WTC11 (cell line): ENCODE measurements at regions not wholly inside any gene's neighbourhood (a gene's known extent, or its start where the extent isn't known, plus 50 kb on each side); places are given as distances from the start of the nearest gene placed in this dataset.

ENCODE experiments used
- ATAC-seq: fragments of 200-7000 bp; cut with Tn5 transposase; 2 replicates; pipeline ENCODE4 v1.10.0; 2021; ENCODE audit warnings: mild to moderate bottlenecking, moderate library complexity
- CTCF ChIA-PET: fragments of 300-600 bp; sonication (Branson Sonifier 250); formaldehyde crosslinking; loops from one replicate; lab custom pipeline; 2021; ENCODE audit warnings: antibody characterized with exemption; lab: Charles Lee
- POLR2A ChIA-PET: fragments of 350-600 bp; sonication (Branson Sonifier 250); formaldehyde crosslinking; loops from one replicate; lab custom pipeline; 2021; ENCODE audit warnings: antibody characterized with exemption; lab: Charles Lee
- DNase-seq: peaks from one replicate; pipeline ENCODE4 v3.0.0; 2021; ENCODE audit warnings: low spot score
- H3K27ac Mint-ChIP-seq: 2 replicates; pipeline ENCODE4 v1.8.0; 2021; ENCODE audit warnings: mixed read lengths
- H3K27me3 Mint-ChIP-seq: 2 replicates; pipeline ENCODE4 v1.8.0; 2021; ENCODE audit warnings: low read depth, mild to moderate bottlenecking, moderate library complexity, mixed read lengths
- H3K36me3 Mint-ChIP-seq: 2 replicates; pipeline ENCODE4 v1.8.0; 2021; ENCODE audit warnings: mixed read lengths
- H3K4me1 Mint-ChIP-seq: 2 replicates; pipeline ENCODE4 v1.8.0; 2022; ENCODE audit warnings: mixed read lengths
- H3K4me3 Mint-ChIP-seq: 2 replicates; pipeline ENCODE4 v1.8.0; 2021; ENCODE audit warnings: mild to moderate bottlenecking, moderate library complexity, mixed read lengths
- H3K9me3 Mint-ChIP-seq: 2 replicates; pipeline ENCODE4 v1.8.0; 2021; ENCODE audit warnings: mixed read lengths
- ATF1 ChIP-seq: sonication (generic); formaldehyde crosslinking; IDR thresholded peaks from 2 replicates; pipeline ENCODE4 v1.8.1; 2023; ENCODE audit warnings: mild to moderate bottlenecking, moderate library complexity, missing genetic modification reagents
- CDX4 ChIP-seq: fragments of 250-450 bp; sonication (Bioruptor Pico); IDR thresholded peaks from 2 replicates; pipeline ENCODE4 v1.9.0; 2021; ENCODE audit warnings: moderate library complexity, mild to moderate bottlenecking, inconsistent platforms, borderline replicate concordance
- CTCF ChIP-seq: fragments of 200-600 bp; IDR thresholded peaks from 2 replicates; pipeline ENCODE4 v1.8.0; 2022; ENCODE audit warnings: antibody characterized with exemption
- E2F5 ChIP-seq: sonication (generic); formaldehyde crosslinking; IDR thresholded peaks from 2 replicates; pipeline ENCODE4 v1.8.1; 2022; ENCODE audit warnings: mild to moderate bottlenecking, moderate library complexity, missing genetic modification reagents
- ELF4 ChIP-seq: sonication (generic); formaldehyde crosslinking; IDR thresholded peaks from 2 replicates; pipeline ENCODE4 v1.8.1; 2022; ENCODE audit warnings: low read depth, mild to moderate bottlenecking, moderate library complexity, missing genetic modification reagents
- ESRRA ChIP-seq: sonication (generic); formaldehyde crosslinking; IDR thresholded peaks from 2 replicates; pipeline ENCODE4 v1.8.1; 2022; ENCODE audit warnings: mild to moderate bottlenecking, missing genetic modification reagents, borderline replicate concordance
- FOXJ3 ChIP-seq: sonication (generic); formaldehyde crosslinking; IDR thresholded peaks from 2 replicates; pipeline ENCODE4 v1.9.0; 2021; ENCODE audit warnings: missing genetic modification reagents, mild to moderate bottlenecking, borderline replicate concordance
- GABPB1 ChIP-seq: sonication (generic); formaldehyde crosslinking; IDR thresholded peaks from 2 replicates; pipeline ENCODE4 v1.8.1; 2023; ENCODE audit warnings: mild to moderate bottlenecking, missing genetic modification reagents
- HMGXB4 ChIP-seq: sonication (generic); formaldehyde crosslinking; IDR thresholded peaks from 2 replicates; pipeline ENCODE4 v1.8.1; 2023; ENCODE audit warnings: mild to moderate bottlenecking, moderate library complexity, missing genetic modification reagents
- KAT7 ChIP-seq: sonication (generic); formaldehyde crosslinking; IDR thresholded peaks from 2 replicates; pipeline ENCODE4 v1.8.1; 2023; ENCODE audit warnings: missing genetic modification reagents, mild to moderate bottlenecking, borderline replicate concordance
- MYBL2 ChIP-seq: sonication (generic); formaldehyde crosslinking; IDR thresholded peaks from 2 replicates; pipeline ENCODE4 v1.8.1; 2023; ENCODE audit warnings: mild to moderate bottlenecking, moderate library complexity, missing genetic modification reagents
- RORB ChIP-seq: fragments of 250-450 bp; sonication (Bioruptor Pico); IDR thresholded peaks from 2 replicates; pipeline ENCODE4 v1.9.0; 2021; ENCODE audit warnings: mild to moderate bottlenecking
- SMAD3 ChIP-seq: sonication (generic); formaldehyde crosslinking; IDR thresholded peaks from 2 replicates; pipeline ENCODE4 v1.8.0; 2022; ENCODE audit warnings: missing genetic modification reagents, mild to moderate bottlenecking, borderline replicate concordance
- SMAD4 ChIP-seq: sonication (generic); formaldehyde crosslinking; IDR thresholded peaks from 2 replicates; pipeline ENCODE4 v1.8.0; 2022; ENCODE audit warnings: mild to moderate bottlenecking, missing genetic modification reagents
- TEAD1 ChIP-seq: sonication (generic); formaldehyde crosslinking; IDR thresholded peaks from 2 replicates; pipeline ENCODE4 v1.8.0; 2022; ENCODE audit warnings: mild to moderate bottlenecking, missing genetic modification reagents
- TP53 ChIP-seq: sonication (generic); formaldehyde crosslinking; IDR thresholded peaks from 2 replicates; pipeline ENCODE4 v1.8.1; 2023; ENCODE audit warnings: mild to moderate bottlenecking, missing genetic modification reagents
- USF2 ChIP-seq: sonication (generic); formaldehyde crosslinking; IDR thresholded peaks from 2 replicates; pipeline ENCODE4 v1.8.1; 2023; ENCODE audit warnings: mild to moderate bottlenecking, missing genetic modification reagents, moderate library complexity
- ZNF232 ChIP-seq: sonication (generic); formaldehyde crosslinking; IDR thresholded peaks from 2 replicates; pipeline ENCODE4 v1.8.0; 2022; ENCODE audit warnings: mild to moderate bottlenecking, missing genetic modification reagents
- ZNF281 ChIP-seq: sonication (generic); formaldehyde crosslinking; IDR thresholded peaks from 2 replicates; pipeline ENCODE4 v1.8.0; 2023; ENCODE audit warnings: mild to moderate bottlenecking, missing genetic modification reagents
- ZNF317 ChIP-seq: sonication (generic); formaldehyde crosslinking; IDR thresholded peaks from 2 replicates; pipeline ENCODE4 v1.8.1; 2023; ENCODE audit warnings: low read depth, mild to moderate bottlenecking, moderate library complexity, missing genetic modification reagents, borderline replicate concordance
- ZNF425 ChIP-seq: fragments of 250-450 bp; sonication (Bioruptor Pico); conservative IDR thresholded peaks from 2 replicates; pipeline ENCODE4 v1.9.0; 2021; ENCODE audit warnings: mild to moderate bottlenecking

- TF ChIP-seq TP53 (CRISPR knock-in tag) = no peak
- TF ChIP-seq HMGXB4 (CRISPR knock-in tag) = no peak
- TF ChIP-seq TEAD1 = no peak
- no peak for TF ChIP-seq E2F5
- TF ChIP-seq ZNF317 (CRISPR knock-in tag) = no peak
- TF ChIP-seq ZNF425 (CRISPR knock-in tag) = no peak
- TF ChIP-seq ZNF281 = no peak
- TF ChIP-seq RORB (CRISPR knock-in tag) = no peak
- TF ChIP-seq ELF4 (CRISPR knock-in tag) = no peak
- no peak for TF ChIP-seq ZNF232
- TF ChIP-seq SMAD3 (CRISPR knock-in tag) = no peak
- TF ChIP-seq ESRRA (CRISPR knock-in tag) = no peak
- TF ChIP-seq MYBL2 (CRISPR knock-in tag) = no peak
- no peak for TF ChIP-seq FOXJ3
- Mint-ChIP-seq H3K27me3 (no peaks in the 10 kb centered on the region; the same call in 1 of the 2 replicates), H3K9me3 (peaks cover 6% of the 10 kb centered on the region), H3K27ac (no peak overlapping the region), H3K36me3 (no peaks in the 10 kb centered on the region), H3K4me1 (peaks cover 7% of the 10 kb centered on the region; the same call in 1 of the 2 replicates), H3K4me3 (no peak overlapping the region)
- no peak for ATAC-seq
- CTCF ChIA-PET = no interaction called here
- no peak for DNase-seq
- POLR2A ChIA-PET = no interaction called here
Observed at GRCh38 chr7:106592282-106593027, 68.5 kb downstream of the CCDC71L start.

- POLR2A ChIA-PET = no interaction called here
- CTCF ChIA-PET = no interaction called here
- TF ChIP-seq CTCF (no peak), GABPB1 (no peak), USF2 (no peak), KAT7 (CRISPR knock-in tag) (no peak), ZNF281 (no peak), ATF1 (CRISPR knock-in tag) (no peak), SMAD4 (CRISPR knock-in tag) (no peak), CDX4 (no peak)
Observed at GRCh38 chr7:106591146-106591545, 69.8 kb downstream of the CCDC71L start.

More at GRCh38 chr7:106591146-106591545, 69.8 kb downstream of the CCDC71L start:
- Mint-ChIP-seq H3K27ac (no peak overlapping the region), H3K4me1 (peaks cover 7% of the 10 kb centered on the region; the same call in 1 of the 2 replicates), H3K4me3 (no peak overlapping the region), H3K27me3 (no peaks in the 10 kb centered on the region; the same call in 1 of the 2 replicates), H3K9me3 (peaks cover 6% of the 10 kb centered on the region), H3K36me3 (no peaks in the 10 kb centered on the region)
- no peak for DNase-seq
- ATAC-seq = no peak
